H1 (cell line): ENCODE measurements at regions not wholly inside any gene's neighbourhood (a gene's known extent, or its start where the extent isn't known, plus 50 kb on each side); places are given as distances from the start of the nearest gene placed in this dataset.

Experiments used
- CTCF ChIA-PET: fragments of 300-600 bp; sonication (Branson Sonifier 250); formaldehyde crosslinking; loops from one replicate; lab custom pipeline; 2021; ENCODE audit not compliant: partially characterized antibody; lab: Charles Lee
- POLR2A ChIA-PET: fragments of 300-600 bp; sonication (Branson Sonifier 250); formaldehyde crosslinking; loops from one replicate; lab custom pipeline; 2021; ENCODE audit warnings: inconsistent platforms; ENCODE audit not compliant: partially characterized antibody; lab: Charles Lee
- DNase-seq, 2 experiments: peaks; one replicate each; pipeline versions ENCODE4 v3.0.0 to v3.0.0-alpha.2; 2010 to 2022; ENCODE audit warnings: low spot score in 2 of 2, low read depth in 1 of 2, mixed read lengths in 1 of 2
- FAIRE-seq: peaks from 2 replicates; lab custom pipeline; 2011; peaks lifted over from hg19 to GRCh38; lab: Jason Lieb, UNC
- H2AFZ ChIP-seq: 2 replicates; pipeline ENCODE4 v1.8.1; 2012; ENCODE audit warnings: low read length, inconsistent platforms
- H2AK5ac ChIP-seq: 2 replicates; pipeline ENCODE4 v1.6.1; 2013; ENCODE audit warnings: low read depth, low read length
- H2BK120ac ChIP-seq: replicated peaks from 2 replicates; pipeline ENCODE3; 2013; ENCODE audit warnings: low read depth, low read length, inconsistent platforms
- H2BK12ac ChIP-seq: 2 replicates; pipeline ENCODE4 v1.6.1; 2013; ENCODE audit warnings: low read depth, low read length
- H2BK15ac ChIP-seq: 2 replicates; pipeline ENCODE4 v1.6.1; 2013; ENCODE audit warnings: low read length
- H2BK20ac ChIP-seq: 2 replicates; pipeline ENCODE4 v1.6.1; 2013; ENCODE audit warnings: low read length
- H2BK5ac ChIP-seq: 2 replicates; pipeline ENCODE4 v1.6.1; 2013; ENCODE audit warnings: low read depth, low read length
- H3K14ac ChIP-seq: 2 replicates; pipeline ENCODE4 v1.6.1; 2013; ENCODE audit warnings: inconsistent platforms; ENCODE audit not compliant: insufficient read length
- H3K18ac ChIP-seq: 2 replicates; pipeline ENCODE4 v1.6.1; 2013; ENCODE audit warnings: low read length; ENCODE audit errors: extremely low read depth
- H3K23ac ChIP-seq: 2 replicates; pipeline ENCODE4 v1.6.1; 2013; ENCODE audit warnings: inconsistent platforms; ENCODE audit not compliant: insufficient read length
- H3K23me2 ChIP-seq: 2 replicates; pipeline ENCODE4 v1.6.1; 2013; ENCODE audit warnings: low read depth, low read length
- H3K27ac ChIP-seq: 2 replicates; pipeline ENCODE4 v1.6.1; 2011; ENCODE audit warnings: low read depth, low read length, inconsistent platforms
- H3K27me3 ChIP-seq, 4 experiments: replicated peaks in 1 of 4; 1 replicate in 1 of 4; 2 replicates in 3 of 4; pipeline versions ENCODE4 v1.6.1 to v1.8.1; 2011 to 2013; ENCODE audit warnings: low read length in 3 of 4, mild to moderate bottlenecking in 3 of 4, inconsistent platforms in 2 of 4, mixed read lengths in 2 of 4, moderate library complexity in 1 of 4; ENCODE audit not compliant: control insufficient read depth in 3 of 4, insufficient read depth in 3 of 4; ENCODE audit errors: extremely low read depth in 1 of 4
- H3K36me3 ChIP-seq, 4 experiments: 2 replicates each; pipeline versions ENCODE4 v1.6.1 to v1.8.1; 2011 to 2013; ENCODE audit warnings: mild to moderate bottlenecking in 4 of 4, low read length in 3 of 4, moderate library complexity in 2 of 4, control low read depth in 1 of 4, inconsistent platforms in 1 of 4; ENCODE audit not compliant: insufficient read depth in 4 of 4, control insufficient read depth in 2 of 4
- H3K4ac ChIP-seq: replicated peaks from 2 replicates; pipeline ENCODE3; 2013; ENCODE audit warnings: low read length, low read depth, mixed read lengths, inconsistent platforms; ENCODE audit not compliant: insufficient read length
- H3K4me1 ChIP-seq, 4 experiments: replicated peaks in 1 of 4; 1 replicate in 1 of 4; 2 replicates in 3 of 4; pipeline versions ENCODE4 v1.6.1 to v1.8.1; 2011 to 2013; ENCODE audit warnings: low read length in 3 of 4, inconsistent platforms in 2 of 4, mixed read lengths in 1 of 4; ENCODE audit not compliant: insufficient read depth in 4 of 4, control insufficient read depth in 3 of 4
- H3K4me2 ChIP-seq, 2 experiments: 2 replicates each; pipeline versions ENCODE4 v1.6.1 to v1.8.1; 2011 to 2013; ENCODE audit warnings: low read depth in 2 of 2, low read length in 2 of 2, control low read depth in 1 of 2, inconsistent platforms in 1 of 2, mild to moderate bottlenecking in 1 of 2; ENCODE audit not compliant: insufficient read depth in 1 of 2
- H3K4me3 ChIP-seq, 4 experiments: fragments of 200-600, 300-600 bp in 1 of 4; sonication (generic), shearing (Covaris generic), sonication (Bioruptor Twin) in 1 of 4; 2 replicates each; pipeline versions ENCODE4 v1.5.1 to v1.8.1; 2011 to 2016; ENCODE audit warnings: low read length in 4 of 4, low read depth in 3 of 4, control low read depth in 2 of 4, inconsistent platforms in 2 of 4, mild to moderate bottlenecking in 2 of 4, mixed read lengths in 1 of 4, moderate library complexity in 1 of 4; ENCODE audit not compliant: insufficient read depth in 2 of 4; ENCODE audit errors: extremely low read depth in 1 of 4
- H3K56ac ChIP-seq: replicated peaks from 2 replicates; pipeline ENCODE3; 2013; ENCODE audit warnings: low read depth, mild to moderate bottlenecking, mixed read lengths, low read length, inconsistent platforms; ENCODE audit not compliant: insufficient read length
- H3K79me1 ChIP-seq: 2 replicates; pipeline ENCODE4 v1.6.1; 2013; ENCODE audit warnings: low read depth, low read length, control low read depth
- H3K79me2 ChIP-seq, 2 experiments: 2 replicates each; pipeline versions ENCODE4 v1.6.1 to v1.8.1; 2012 to 2013; ENCODE audit warnings: low read length in 2 of 2, mild to moderate bottlenecking in 2 of 2, inconsistent platforms in 1 of 2; ENCODE audit not compliant: insufficient read depth in 2 of 2, control insufficient read depth in 1 of 2
- H3K9ac ChIP-seq, 4 experiments: replicated peaks in 1 of 4; 1 replicate in 1 of 4; 2 replicates in 3 of 4; pipeline versions ENCODE4 v1.6.1 to v1.8.1; 2011 to 2013; ENCODE audit warnings: low read depth in 3 of 4, low read length in 3 of 4, control low read depth in 2 of 4, mild to moderate bottlenecking in 2 of 4, moderate library complexity in 2 of 4, inconsistent platforms in 1 of 4; ENCODE audit errors: extremely low read depth in 1 of 4
- H3K9me3 ChIP-seq, 2 experiments: 2 replicates each; pipeline versions ENCODE4 v1.6.1 to v1.8.1; 2012 to 2013; ENCODE audit warnings: mild to moderate bottlenecking in 2 of 2, moderate library complexity in 2 of 2, control low read depth in 1 of 2, inconsistent platforms in 1 of 2, low read depth in 1 of 2, low read length in 1 of 2, mixed read lengths in 1 of 2; ENCODE audit not compliant: insufficient read depth in 2 of 2
- H4K20me1 ChIP-seq, 2 experiments: replicated peaks in 1 of 2; 2 replicates each; pipeline versions ENCODE3 to v1.8.1; 2011 to 2013; ENCODE audit warnings: inconsistent platforms in 2 of 2, low read length in 2 of 2, mild to moderate bottlenecking in 1 of 2; ENCODE audit not compliant: insufficient read depth in 2 of 2, control insufficient read depth in 1 of 2
- H4K5ac ChIP-seq: 2 replicates; pipeline ENCODE4 v1.6.1; 2013; ENCODE audit warnings: low read length, low read depth, mixed read lengths, inconsistent platforms; ENCODE audit not compliant: insufficient read length
- H4K8ac ChIP-seq: 2 replicates; pipeline ENCODE4 v1.8.0; 2013; ENCODE audit warnings: mild to moderate bottlenecking, moderate library complexity, low read length, inconsistent platforms; ENCODE audit not compliant: insufficient read depth; ENCODE audit errors: extremely low read depth
- H4K91ac ChIP-seq: replicated peaks from 2 replicates; pipeline ENCODE3; 2013; ENCODE audit warnings: low read length, mixed read lengths, inconsistent platforms; ENCODE audit not compliant: insufficient read length
- BACH1 ChIP-seq: IDR thresholded peaks from 2 replicates; pipeline ENCODE4 v1.6.1; 2012; ENCODE audit warnings: low read length, improper control_type of control experiment
- CHD1 ChIP-seq: IDR thresholded peaks from 2 replicates; pipeline ENCODE4 v1.6.1; 2012; ENCODE audit warnings: low read depth, low read length, improper control_type of control experiment
- CTBP2 ChIP-seq: IDR thresholded peaks from 2 replicates; pipeline ENCODE4 v1.7.0; 2011; ENCODE audit warnings: borderline replicate concordance, mild to moderate bottlenecking, moderate library complexity, mixed read lengths, low read length; ENCODE audit not compliant: insufficient read depth, insufficient read length
- HDAC2 ChIP-seq, 2 experiments: fragments of 300-600 bp in 1 of 2; sonication (generic) in 1 of 2; IDR thresholded peaks; 2 replicates each; pipeline ENCODE4 v1.6.1; 2011 to 2012; ENCODE audit warnings: low read depth in 2 of 2, low read length in 2 of 2, mild to moderate bottlenecking in 2 of 2, moderate library complexity in 2 of 2, borderline replicate concordance in 1 of 2, inconsistent platforms in 1 of 2
- MAFK ChIP-seq: IDR thresholded peaks from 2 replicates; pipeline ENCODE4 v1.6.1; 2012; ENCODE audit warnings: low read depth, mild to moderate bottlenecking, improper control_type of control experiment, low read length
- NANOG ChIP-seq: IDR thresholded peaks from 2 replicates; pipeline ENCODE4 v1.6.1; 2011; ENCODE audit warnings: low read length, low read depth, mild to moderate bottlenecking, inconsistent platforms; ENCODE audit not compliant: insufficient read depth, poor library complexity, severe bottlenecking
- NRF1 ChIP-seq: IDR thresholded peaks from 2 replicates; pipeline ENCODE4 v1.6.1; 2011; ENCODE audit warnings: mild to moderate bottlenecking, low read depth, low read length, improper control_type of control experiment
- POLR2A ChIP-seq, 2 experiments: IDR thresholded peaks; 1 replicate in 1 of 2; 2 replicates in 1 of 2; pipeline ENCODE4 v1.6.1; 2011; ENCODE audit warnings: low read depth in 2 of 2, low read length in 2 of 2, mild to moderate bottlenecking in 2 of 2; ENCODE audit errors: control extremely low read depth in 1 of 2
- RBBP5 ChIP-seq: IDR thresholded peaks from 2 replicates; pipeline ENCODE4 v1.7.1; 2012; ENCODE audit warnings: low read depth, mild to moderate bottlenecking, inconsistent platforms, low read length, moderate library complexity, borderline replicate concordance
- RFX5 ChIP-seq: IDR thresholded peaks from 2 replicates; pipeline ENCODE4 v1.6.1; 2011; ENCODE audit warnings: low read depth, low read length, improper control_type of control experiment, borderline replicate concordance
- SP4 ChIP-seq: IDR thresholded peaks from 2 replicates; pipeline ENCODE4 v1.6.1; 2012; ENCODE audit warnings: low read length, inconsistent platforms
- WGBS, 2 experiments: shearing (Covaris generic) in 1 of 2; methylation state at CpG; one replicate each; pipeline versions ENCODE4 v1.1.6 to v1.1.7; 2013 to 2015; ENCODE audit warnings: low lambda C conversion rate in 2 of 2, mixed read lengths in 2 of 2, inconsistent platforms in 1 of 2, low coverage in 1 of 2, missing lambda C conversion rate in 1 of 2; ENCODE audit not compliant: insufficient replicate concordance in 2 of 2, insufficient coverage in 1 of 2, insufficient read length in 1 of 2; ENCODE audit errors: extremely low coverage in 1 of 2, missing lambda C conversion rate in 1 of 2; 5-methylcytosine and 5-hydroxymethylcytosine counted together
- TF ChIP-seq, protein P1 (sequence below): IDR thresholded peaks from 2 replicates; pipeline ENCODE4 v1.6.1; 2011; ENCODE audit warnings: low read length, improper control_type of control experiment
- TF ChIP-seq, protein P2 (sequence below): IDR thresholded peaks from 2 replicates; pipeline ENCODE4 v1.6.1; 2012; ENCODE audit warnings: inconsistent platforms

DNA sequence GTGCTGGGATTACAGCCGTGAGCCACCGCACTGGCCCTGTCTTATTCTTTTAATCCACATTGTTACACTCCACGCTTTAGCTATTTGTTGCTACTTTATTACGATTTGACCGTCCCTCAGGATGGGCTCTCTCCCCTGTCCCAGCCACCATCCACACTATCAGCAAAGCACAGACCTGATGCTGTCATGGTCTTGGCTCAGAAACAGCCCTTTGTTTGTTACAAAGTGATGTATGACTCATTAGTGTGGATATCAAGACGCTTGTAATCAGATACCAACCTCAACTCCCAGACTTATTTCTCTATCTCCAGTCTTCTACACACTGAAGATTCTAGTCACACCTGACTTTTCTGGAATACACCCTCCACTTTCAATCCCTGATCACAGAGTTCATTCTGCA, 84.6 kb upstream of the FREM2 start:
- Histone ChIP-seq H3K36me3 (no peaks in the 10 kb centered on the region), H4K20me1 (no peaks in the 10 kb centered on the region), H4K5ac (no peak overlapping the region), H3K23me2 (no peaks in the 10 kb centered on the region), H3K4me2 (no peak overlapping the region), H2AK5ac (no peak overlapping the region), H3K27ac (no peak overlapping the region), H2BK20ac (no peak overlapping the region), H3K4me1 (peaks cover 0 to 6% (median 3%) of the 10 kb centered on the region in 4 experiments; a peak in 2 of 7 replicates), H2BK15ac (no peak overlapping the region), H2BK5ac (no peak overlapping the region), H3K56ac (no peak overlapping the region), H4K91ac (no peak overlapping the region), H3K23ac (no peak overlapping the region), H3K4ac (no peak overlapping the region), H3K79me2 (no peaks in the 10 kb centered on the region), H3K18ac (no peak overlapping the region), H2BK12ac (no peak overlapping the region), H2AFZ (0 out of 2 replicates have a peak overlapping the region, but pooled peaks have one; percentile 14), H3K79me1 (no peaks in the 10 kb centered on the region), H2BK120ac (no peak overlapping the region), H3K14ac (no peak overlapping the region), H3K9ac (no peak overlapping the region), H4K8ac (no peak overlapping the region), H3K4me3 (no peak overlapping the region), H3K27me3 (peaks cover 0 to 2% (median 0%) of the 10 kb centered on the region in 4 experiments; a peak in 1 of 7 replicates), H3K9me3 (no peaks in the 10 kb centered on the region)
- CTCF ChIA-PET: interaction anchor here (1.8 kb wide), 1 partner anchor 95 kb away, joined by 3 read pairs; no protein-coding TSS in a partner anchor
- no peak for FAIRE-seq
- 89% methylated on average over 6 of the region's 6 CpGs; no CpG with 5 or more reads in 1 of the 2 experiments for WGBS, 2 experiments
- POLR2A ChIA-PET: no interaction called here
- DNase-seq: no peak
- TF ChIP-seq RBBP5 (no peak), SP4 (no peak), NRF1 (no peak), NANOG (no peak), POLR2A (IDR thresholded peaks at IDR 0.05; ENCODE audit: control extremely low read depth in 1 of 2, low read depth in 2 of 2, low read length in 2 of 2) (no peak), HDAC2 (IDR thresholded peaks at IDR 0.05; ENCODE audit: borderline replicate concordance in 1 of 2, low read depth in 2 of 2, low read length in 2 of 2) (no peak), BACH1 (no peak), RFX5 (no peak), MAFK (no peak), CTBP2 (no peak), CHD1 (no peak)
- TF ChIP-seq, protein P1, sequence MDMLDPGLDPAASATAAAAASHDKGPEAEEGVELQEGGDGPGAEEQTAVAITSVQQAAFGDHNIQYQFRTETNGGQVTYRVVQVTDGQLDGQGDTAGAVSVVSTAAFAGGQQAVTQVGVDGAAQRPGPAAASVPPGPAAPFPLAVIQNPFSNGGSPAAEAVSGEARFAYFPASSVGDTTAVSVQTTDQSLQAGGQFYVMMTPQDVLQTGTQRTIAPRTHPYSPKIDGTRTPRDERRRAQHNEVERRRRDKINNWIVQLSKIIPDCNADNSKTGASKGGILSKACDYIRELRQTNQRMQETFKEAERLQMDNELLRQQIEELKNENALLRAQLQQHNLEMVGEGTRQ: no peak
- TF ChIP-seq, protein P2, sequence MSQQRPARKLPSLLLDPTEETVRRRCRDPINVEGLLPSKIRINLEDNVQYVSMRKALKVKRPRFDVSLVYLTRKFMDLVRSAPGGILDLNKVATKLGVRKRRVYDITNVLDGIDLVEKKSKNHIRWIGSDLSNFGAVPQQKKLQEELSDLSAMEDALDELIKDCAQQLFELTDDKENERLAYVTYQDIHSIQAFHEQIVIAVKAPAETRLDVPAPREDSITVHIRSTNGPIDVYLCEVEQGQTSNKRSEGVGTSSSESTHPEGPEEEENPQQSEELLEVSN: no peak
